ENCODE measurements at regions not wholly inside any gene's neighbourhood (a gene's known extent, or its start where the extent isn't known, plus 50 kb on each side); places are given as distances from the start of the nearest gene placed in this dataset.

GRCh38 chr18:47708206-47708605 lies 222.3 kb downstream of the SMAD2 start:
- TF ChIP-seq CTCF (IDR thresholded peaks at IDR 0.05) (no peak), POLR2A (IDR thresholded peaks at IDR 0.05) (no peak)

Data from right lobe of liver (tissue), 4 donors.